MM.1S (cell line): ENCODE measurements at regions not wholly inside any gene's neighbourhood (a gene's known extent, or its start where the extent isn't known, plus 50 kb on each side); places are given as distances from the start of the nearest gene placed in this dataset.

Experiments used
- DNase-seq: peaks from one replicate; pipeline ENCODE4 v3.0.0-alpha.2; 2015
- H2AFZ ChIP-seq: fragments of 300-600 bp; sonication (generic); 2 replicates; pipeline ENCODE4 v1.6.0; 2016; ENCODE audit warnings: antibody characterized with exemption, low read length
- H3F3A ChIP-seq: fragments of 300-600 bp; sonication (generic); 2 replicates; pipeline ENCODE4 v1.6.1; 2016; ENCODE audit warnings: mild to moderate bottlenecking, antibody characterized with exemption, low read length, moderate library complexity, mixed read lengths; ENCODE audit not compliant: insufficient read depth
- H3K27ac ChIP-seq: fragments of 300-600 bp; sonication (generic); 2 replicates; pipeline ENCODE4 v1.5.1; 2016; ENCODE audit warnings: mild to moderate bottlenecking, low read length
- H3K27me3 ChIP-seq: fragments of 300-600 bp; sonication (generic); replicated peaks from 2 replicates; pipeline ENCODE4 v1.6.0; 2016; ENCODE audit warnings: low read length; ENCODE audit not compliant: insufficient read depth
- H3K36me3 ChIP-seq: fragments of 300-600 bp; sonication (generic); replicated peaks from 2 replicates; pipeline ENCODE4 v1.6.1; 2016; ENCODE audit warnings: mild to moderate bottlenecking, low read length, mixed read lengths; ENCODE audit not compliant: insufficient read depth
- H3K4me1 ChIP-seq: fragments of 300-600 bp; sonication (generic); 2 replicates; pipeline ENCODE4 v1.6.1; 2016; ENCODE audit warnings: low read length, mixed read lengths
- H3K4me2 ChIP-seq: fragments of 300-600 bp; sonication (generic); 2 replicates; pipeline ENCODE4 v1.6.0; 2016; ENCODE audit warnings: low read depth, low read length
- H3K4me3 ChIP-seq: fragments of 300-600 bp; sonication (generic); 2 replicates; pipeline ENCODE4 v1.5.1; 2016; ENCODE audit warnings: low read length, mixed read lengths
- H3K79me2 ChIP-seq: fragments of 300-600 bp; sonication (generic); 2 replicates; pipeline ENCODE4 v1.6.1; 2016; ENCODE audit warnings: mixed run types, low read length, mixed read lengths
- H3K9ac ChIP-seq: fragments of 300-600 bp; sonication (generic); 2 replicates; pipeline ENCODE4 v1.6.1; 2016; ENCODE audit warnings: low read length, mixed read lengths
- H3K9me2 ChIP-seq: fragments of 300-600 bp; sonication (generic); replicated peaks from 2 replicates; pipeline ENCODE4 v1.6.1; 2016; ENCODE audit warnings: mild to moderate bottlenecking, low read length, mixed read lengths; ENCODE audit not compliant: insufficient read depth
- H3K9me3 ChIP-seq: fragments of 300-600 bp; sonication (generic); replicated peaks from 2 replicates; pipeline ENCODE4 v1.6.1; 2016; ENCODE audit warnings: mild to moderate bottlenecking, low read length, mixed read lengths; ENCODE audit not compliant: insufficient read depth
- H4K20me1 ChIP-seq: fragments of 300-600 bp; sonication (generic); 2 replicates; pipeline ENCODE4 v1.6.1; 2016; ENCODE audit warnings: mild to moderate bottlenecking, low read length, moderate library complexity, mixed read lengths; ENCODE audit not compliant: insufficient read depth
- EZH2 ChIP-seq: fragments of 300-600 bp; sonication (generic); optimal IDR thresholded peaks from 2 replicates; pipeline ENCODE3; 2017; ENCODE audit warnings: low read depth, mild to moderate bottlenecking, antibody characterized with exemption, low read length, mixed read lengths
- EZH2phosphoT487 ChIP-seq: fragments of 300-600 bp; sonication (generic); IDR thresholded peaks from 2 replicates; pipeline ENCODE4 v1.6.1; 2018; ENCODE audit warnings: antibody characterized with exemption, low read length
- TF ChIP-seq, protein P1 (sequence below): fragments of 300-600 bp; sonication (generic); IDR thresholded peaks from 2 replicates; pipeline ENCODE4 v1.5.1; 2016; ENCODE audit warnings: antibody characterized with exemption, low read length, mixed read lengths

DNA sequence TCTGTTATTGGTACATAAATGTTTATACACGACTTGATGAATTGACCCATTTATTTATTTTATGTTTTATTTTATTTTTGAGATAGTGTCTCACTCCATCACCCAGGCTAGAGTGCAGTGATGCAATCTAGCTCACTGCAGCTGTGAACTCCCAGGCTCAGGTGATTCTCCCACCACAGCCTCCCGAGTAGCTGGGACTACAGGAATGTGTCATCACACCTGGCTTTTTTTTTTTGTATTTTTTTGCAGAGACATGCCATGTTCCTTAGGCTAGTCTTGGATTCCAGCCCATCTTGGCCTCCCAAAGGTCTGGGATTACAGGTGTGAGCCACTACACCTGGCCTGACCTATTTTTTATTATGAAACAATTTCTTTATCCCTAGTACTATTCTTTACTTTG, 355.0 kb upstream of the PRICKLE1 start:
- no peak overlapping the region for H3K27ac ChIP-seq
- DNase-seq = no peak
- H3K4me1 ChIP-seq = no peaks in the 10 kb centered on the region
- H3K4me2 ChIP-seq = no peak overlapping the region
- no peak overlapping the region for H3K9ac ChIP-seq
- H3K27me3 ChIP-seq = no peaks in the 10 kb centered on the region
- no peaks in the 10 kb centered on the region for H3K9me2 ChIP-seq
- TF ChIP-seq EZH2 (no peak), EZH2phosphoT487 (no peak)
- TF ChIP-seq, protein P1, sequence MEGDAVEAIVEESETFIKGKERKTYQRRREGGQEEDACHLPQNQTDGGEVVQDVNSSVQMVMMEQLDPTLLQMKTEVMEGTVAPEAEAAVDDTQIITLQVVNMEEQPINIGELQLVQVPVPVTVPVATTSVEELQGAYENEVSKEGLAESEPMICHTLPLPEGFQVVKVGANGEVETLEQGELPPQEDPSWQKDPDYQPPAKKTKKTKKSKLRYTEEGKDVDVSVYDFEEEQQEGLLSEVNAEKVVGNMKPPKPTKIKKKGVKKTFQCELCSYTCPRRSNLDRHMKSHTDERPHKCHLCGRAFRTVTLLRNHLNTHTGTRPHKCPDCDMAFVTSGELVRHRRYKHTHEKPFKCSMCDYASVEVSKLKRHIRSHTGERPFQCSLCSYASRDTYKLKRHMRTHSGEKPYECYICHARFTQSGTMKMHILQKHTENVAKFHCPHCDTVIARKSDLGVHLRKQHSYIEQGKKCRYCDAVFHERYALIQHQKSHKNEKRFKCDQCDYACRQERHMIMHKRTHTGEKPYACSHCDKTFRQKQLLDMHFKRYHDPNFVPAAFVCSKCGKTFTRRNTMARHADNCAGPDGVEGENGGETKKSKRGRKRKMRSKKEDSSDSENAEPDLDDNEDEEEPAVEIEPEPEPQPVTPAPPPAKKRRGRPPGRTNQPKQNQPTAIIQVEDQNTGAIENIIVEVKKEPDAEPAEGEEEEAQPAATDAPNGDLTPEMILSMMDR = no peak
- H3K9me3 ChIP-seq = no peaks in the 10 kb centered on the region
- H4K20me1 ChIP-seq = no peaks in the 10 kb centered on the region
- H2AFZ ChIP-seq = no peak overlapping the region
- no peaks in the 10 kb centered on the region for H3K36me3 ChIP-seq
- H3K79me2 ChIP-seq = no peaks in the 10 kb centered on the region
- H3F3A ChIP-seq = no peaks in the 10 kb centered on the region
- no peak overlapping the region for H3K4me3 ChIP-seq

DNA sequence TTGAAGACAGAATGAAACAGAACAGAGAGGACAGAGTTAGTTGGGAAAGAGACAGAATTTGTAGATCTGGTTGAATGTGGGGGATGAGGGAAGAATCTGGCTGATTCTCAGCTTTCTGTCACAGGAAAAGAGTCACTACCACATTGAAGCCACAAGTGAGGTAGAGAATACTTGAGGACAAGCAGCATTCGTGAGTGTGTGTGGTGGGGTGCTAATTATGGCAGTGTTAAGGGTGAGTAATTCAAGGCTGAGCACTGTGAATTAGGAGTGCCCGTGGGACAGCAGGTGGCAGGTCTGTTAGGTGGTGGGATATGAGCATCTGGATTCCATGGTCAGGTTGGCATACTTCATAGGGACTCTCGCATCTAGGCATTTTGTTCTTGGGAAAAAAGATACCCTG, 347.4 kb upstream of the PRICKLE1 start:
- no peaks in the 10 kb centered on the region for H4K20me1 ChIP-seq
- H3K4me3 ChIP-seq = no peak overlapping the region
- no peak overlapping the region for H3K27ac ChIP-seq
- H3K4me2 ChIP-seq = no peak overlapping the region
- H2AFZ ChIP-seq = no peak overlapping the region
- TF ChIP-seq EZH2 (no peak), EZH2phosphoT487 (no peak)
- TF ChIP-seq, protein P1 = no peak
- H3K4me1 ChIP-seq = no peaks in the 10 kb centered on the region
- H3K27me3 ChIP-seq = no peaks in the 10 kb centered on the region
- H3K9me2 ChIP-seq = no peaks in the 10 kb centered on the region
- H3K79me2 ChIP-seq = no peaks in the 10 kb centered on the region
- H3K36me3 ChIP-seq = no peaks in the 10 kb centered on the region
- no peak for DNase-seq
- H3F3A ChIP-seq = no peaks in the 10 kb centered on the region
- no peak overlapping the region for H3K9ac ChIP-seq
- H3K9me3 ChIP-seq = no peaks in the 10 kb centered on the region

DNA sequence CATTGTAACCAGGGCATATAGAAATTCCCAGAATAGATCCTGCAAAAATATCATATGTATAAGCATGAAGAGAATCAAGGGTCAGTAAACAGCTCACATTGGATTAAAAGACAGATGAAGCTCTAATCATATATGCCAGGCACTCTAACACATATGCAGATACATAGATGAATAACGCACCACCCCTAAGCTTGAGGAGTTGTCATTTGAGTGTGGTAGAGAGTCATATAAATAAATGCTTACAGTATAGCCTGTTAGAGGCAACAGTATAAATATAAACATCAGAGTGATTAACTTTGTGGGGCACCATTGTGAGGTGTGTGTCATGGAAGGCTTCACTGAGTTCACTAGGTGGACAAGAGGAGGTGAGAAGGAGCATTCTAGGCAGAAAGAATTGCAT, 346.7 kb upstream of the PRICKLE1 start:
- Histone ChIP-seq H3K4me2 (no peak overlapping the region), H3K27me3 (no peaks in the 10 kb centered on the region), H4K20me1 (no peaks in the 10 kb centered on the region), H3K27ac (no peak overlapping the region), H3K36me3 (no peaks in the 10 kb centered on the region), H3K4me3 (no peak overlapping the region), H3K79me2 (no peaks in the 10 kb centered on the region), H3F3A (no peaks in the 10 kb centered on the region), H3K9me2 (no peaks in the 10 kb centered on the region), H3K9ac (no peak overlapping the region), H2AFZ (no peak overlapping the region), H3K9me3 (no peaks in the 10 kb centered on the region), H3K4me1 (no peaks in the 10 kb centered on the region)
- no peak for DNase-seq
- no peak for TF ChIP-seq EZH2phosphoT487
- TF ChIP-seq EZH2 = no peak
- TF ChIP-seq, protein P1 = no peak
